Activated CD8-positive, alpha-beta T cell treated with anti-CD3 and anti-CD28 coated beads for 36 hours (primary cell): ENCODE measurements at regions not wholly inside any gene's neighbourhood (a gene's known extent, or its start where the extent isn't known, plus 50 kb on each side); places are given as distances from the start of the nearest gene placed in this dataset.

ENCODE experiments used
- ATAC-seq: fragments of 200-7000 bp; cut with Tn5 transposase; one replicate; pipeline ENCODE4 v1.10.0; 2021; ENCODE audit warnings: mild to moderate bottlenecking, moderate library complexity
- CTCF ChIA-PET: fragments of 350-600 bp; sonication (Branson Sonifier 250); formaldehyde crosslinking; loops from one replicate; lab custom pipeline; 2021; ENCODE audit warnings: antibody characterized with exemption; lab: Charles Lee
- POLR2A ChIA-PET: fragments of 350-600 bp; sonication (Branson Sonifier 250); formaldehyde crosslinking; loops from one replicate; lab custom pipeline; 2021; ENCODE audit warnings: antibody characterized with exemption; lab: Charles Lee
- DNase-seq: peaks from one replicate; pipeline ENCODE4 v3.0.0-alpha.2; 2020
- H3K27ac Mint-ChIP-seq: one replicate; pipeline ENCODE4 v1.8.0; 2021; ENCODE audit warnings: mild to moderate bottlenecking, mixed read lengths
- H3K27me3 Mint-ChIP-seq: one replicate; pipeline ENCODE4 v1.8.0; 2021; ENCODE audit warnings: mixed read lengths
- H3K36me3 Mint-ChIP-seq: one replicate; pipeline ENCODE4 v1.8.0; 2021; ENCODE audit warnings: low read depth, mixed read lengths
- H3K4me1 Mint-ChIP-seq: one replicate; pipeline ENCODE4 v1.8.0; 2021; ENCODE audit warnings: low read depth, mixed read lengths
- H3K4me3 Mint-ChIP-seq: one replicate; pipeline ENCODE4 v1.8.0; 2021; ENCODE audit warnings: mild to moderate bottlenecking, moderate library complexity, mixed read lengths
- H3K9me3 Mint-ChIP-seq: one replicate; pipeline ENCODE4 v1.8.0; 2021; ENCODE audit warnings: mixed read lengths
- CTCF ChIP-seq: fragments of 200-600 bp; IDR thresholded peaks from one replicate; pipeline ENCODE4 v1.8.0; 2022; ENCODE audit warnings: antibody characterized with exemption, mild to moderate bottlenecking
- intact Hi-C: fragments of 100-400 bp; cut with micrococcal nuclease; formaldehyde crosslinking; loops from one replicate; pipeline ENCODE4 v1.10.0; 2022

DNA sequence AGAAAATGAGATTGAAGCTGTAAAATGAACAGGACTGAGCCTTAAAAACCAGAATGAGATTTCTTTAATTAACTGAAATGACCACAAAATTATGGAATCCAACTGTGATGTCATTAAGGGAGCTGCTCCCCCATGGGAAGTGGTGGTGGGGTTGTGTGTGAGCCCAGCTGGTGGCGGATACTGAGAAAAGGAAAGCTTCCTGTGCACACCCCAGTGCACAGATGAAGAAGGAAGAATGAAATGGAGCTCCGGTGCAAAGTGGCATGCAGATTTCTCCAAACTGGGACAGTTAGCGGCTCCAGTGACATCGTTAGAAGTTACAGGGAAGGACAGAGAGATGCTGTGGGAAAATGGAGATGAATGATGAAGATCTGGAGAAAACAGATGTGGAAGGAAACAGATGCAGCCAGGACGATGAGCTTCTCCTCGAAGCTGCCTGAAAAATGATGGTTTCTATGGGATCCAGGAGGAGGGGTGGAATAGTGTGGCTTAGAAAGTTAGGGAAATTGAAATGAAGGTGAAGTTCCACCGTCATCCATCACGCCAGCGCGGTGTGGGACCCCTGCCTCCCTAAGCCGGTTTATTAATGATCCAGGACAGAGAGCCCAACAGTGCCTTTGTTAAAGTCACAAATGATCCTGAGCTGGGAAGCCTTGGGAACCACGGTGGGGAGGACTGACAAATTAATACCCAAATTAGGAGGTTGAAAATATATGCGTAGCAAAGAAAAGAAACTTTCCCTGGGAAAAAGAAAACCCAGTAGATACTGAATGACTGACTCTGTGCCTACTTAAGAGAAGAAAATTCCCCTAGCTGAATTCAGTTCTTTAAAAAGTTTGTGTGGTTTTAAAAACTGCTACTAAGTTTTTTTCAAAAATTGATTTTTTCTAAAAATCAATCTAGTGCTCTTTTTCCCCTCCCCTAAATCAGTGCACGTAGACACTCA, 77.2 kb downstream of the TSN start:
- intact Hi-C loops, result no loop called here
- Mint-ChIP-seq H3K4me1 (no peaks in the 10 kb centered on the region), H3K36me3 (no peaks in the 10 kb centered on the region), H3K27ac (no peak overlapping the region), H3K4me3 (no peak overlapping the region), H3K9me3 (no peaks in the 10 kb centered on the region), H3K27me3 (peaks cover 3% of the 10 kb centered on the region)
- no peak for TF ChIP-seq CTCF
- DNase-seq (no peak), ATAC-seq (no peak)
- POLR2A ChIA-PET, result no interaction called here
- CTCF ChIA-PET, result interaction anchor here (2.4 kb wide), 1 partner anchor 22 kb away, joined by 8 read pairs; no protein-coding TSS in a partner anchor

GRCh38 chr2:121833358-121833723, 77.9 kb downstream of the TSN start:
- Mint-ChIP-seq H3K4me1 (no peaks in the 10 kb centered on the region), H3K36me3 (no peaks in the 10 kb centered on the region), H3K9me3 (no peaks in the 10 kb centered on the region), H3K27ac (no peak overlapping the region), H3K4me3 (no peak overlapping the region), H3K27me3 (peaks cover 3% of the 10 kb centered on the region)
- TF ChIP-seq CTCF, result no peak
- ATAC-seq (no peak), DNase-seq (no peak)
- POLR2A ChIA-PET, result no interaction called here
- CTCF ChIA-PET, result interaction anchor here (2.4 kb wide), 1 partner anchor 22 kb away, joined by 8 read pairs; no protein-coding TSS in a partner anchor
- intact Hi-C loops, result no loop called here

GRCh38 chr2:121836611-121837010, 81.2 kb downstream of the TSN start:
- H3K27me3 Mint-ChIP-seq, result peaks cover 3% of the 10 kb centered on the region
- no peak for TF ChIP-seq CTCF
- H3K27ac Mint-ChIP-seq, result no peak overlapping the region
- no peaks in the 10 kb centered on the region for H3K4me1 Mint-ChIP-seq
- DNase-seq (no peak), ATAC-seq (no peak)
- no peak overlapping the region for H3K4me3 Mint-ChIP-seq
- ChIA-PET POLR2A (interaction anchor here (1.2 kb wide), 1 partner anchor 9 kb away, joined by 3 read pairs; no protein-coding TSS in a partner anchor), CTCF (no interaction called here)
- H3K9me3 Mint-ChIP-seq, result no peaks in the 10 kb centered on the region
- intact Hi-C loops, result no loop called here
- H3K36me3 Mint-ChIP-seq, result no peaks in the 10 kb centered on the region

DNA sequence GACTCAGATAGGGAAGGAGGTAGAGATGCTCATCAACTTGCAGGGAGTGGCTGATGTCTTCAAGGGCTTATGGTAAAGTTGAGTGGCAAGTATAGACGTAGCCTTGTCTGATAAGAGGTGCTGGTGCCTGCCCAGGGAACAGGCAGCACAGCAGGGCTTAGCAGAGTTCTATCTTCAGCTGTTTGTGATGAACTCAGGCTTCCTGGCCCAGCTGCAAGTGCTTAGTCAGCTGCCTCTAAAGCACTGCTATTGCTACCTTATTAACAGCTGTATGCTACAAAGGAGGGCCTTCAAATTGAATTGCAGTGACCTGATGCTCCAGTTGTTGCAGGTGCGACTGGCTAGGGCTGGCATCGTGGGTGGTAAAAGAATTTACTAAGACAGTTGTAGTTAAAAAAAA, 82.1 kb downstream of the TSN start:
- intact Hi-C loops, result no loop called here
- TF ChIP-seq CTCF, result no peak
- H3K4me1 Mint-ChIP-seq, result no peaks in the 10 kb centered on the region
- no peak for ATAC-seq
- ChIA-PET CTCF (no interaction called here), POLR2A (interaction anchor here (1.2 kb wide), 1 partner anchor 10 kb away, joined by 3 read pairs; no protein-coding TSS in a partner anchor)
- no peak for DNase-seq
- H3K4me3 Mint-ChIP-seq, result no peak overlapping the region
- no peak overlapping the region for H3K27ac Mint-ChIP-seq
- peaks cover 2% of the 10 kb centered on the region for H3K27me3 Mint-ChIP-seq
- no peaks in the 10 kb centered on the region for H3K36me3 Mint-ChIP-seq
- no peaks in the 10 kb centered on the region for H3K9me3 Mint-ChIP-seq

GRCh38 chr2:121838551-121838950, 83.1 kb downstream of the TSN start:
- Mint-ChIP-seq H3K9me3 (no peaks in the 10 kb centered on the region), H3K4me1 (no peaks in the 10 kb centered on the region), H3K36me3 (no peaks in the 10 kb centered on the region), H3K4me3 (no peak overlapping the region), H3K27ac (no peak overlapping the region), H3K27me3 (peaks cover 4% of the 10 kb centered on the region)
- DNase-seq, result no peak
- no peak for ATAC-seq
- intact Hi-C loops, result no loop called here
- CTCF ChIA-PET, result no interaction called here
- POLR2A ChIA-PET, result no interaction called here
- TF ChIP-seq CTCF, result no peak
